ENCODE measurements at regions not wholly inside any gene's neighbourhood (a gene's known extent, or its start where the extent isn't known, plus 50 kb on each side); places are given as distances from the start of the nearest gene placed in this dataset.

DNA sequence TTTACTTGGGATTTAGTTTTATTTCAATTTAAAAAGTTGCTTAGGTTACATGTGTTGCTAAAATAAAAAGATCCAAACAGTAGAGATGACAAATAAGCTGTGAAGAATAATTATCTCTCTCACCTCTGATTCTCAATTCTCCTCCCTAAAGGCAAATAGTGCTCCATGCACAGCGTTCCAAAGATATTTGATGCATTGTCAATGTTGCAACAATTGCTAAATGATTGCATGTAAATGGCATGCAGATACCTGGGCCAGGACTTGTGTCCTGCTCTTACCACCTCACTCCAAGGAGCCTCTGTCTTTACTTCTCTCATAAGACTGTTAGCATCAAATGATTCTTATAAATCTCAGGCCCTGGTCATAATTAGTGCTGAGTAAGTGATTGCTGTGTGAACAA lies 217.7 kb downstream of the SEC23IP start:
- no peak for FAIRE-seq
- H2AFZ ChIP-seq (ENCODE audit: low read depth, low read length), result no peak overlapping the region
- no TSS peak for BruUV-seq (replicated peaks)
- H3K36me3 ChIP-seq (ENCODE audit: control insufficient read depth, insufficient read depth, low read length), result no peaks in the 10 kb centered on the region
- ChIA-PET POLR2A (no interaction called here), CTCF (ENCODE audit: low intra/inter-chr PET ratio) (no interaction called here)
- H3K4me1 ChIP-seq (replicated peaks in 1 of 2; ENCODE audit: control insufficient read depth in 2 of 2, insufficient read depth in 2 of 2, low read length in 2 of 2), result no peaks in the 10 kb centered on the region
- WGBS (ENCODE audit: insufficient coverage, low coverage, missing lambda C conversion rate), result 0% methylated on average over 1 of the region's 1 CpG
- no peaks in the 10 kb centered on the region for H3K9me1 ChIP-seq (ENCODE audit: control insufficient read depth, insufficient read depth, low read length)
- in situ Hi-C loops (cut with MboI), result no loop called here
- H3K27me3 ChIP-seq (ENCODE audit: control insufficient read depth in 2 of 2, insufficient read depth in 2 of 2, low read length in 2 of 2), result no peaks in the 10 kb centered on the region
- H3K27ac ChIP-seq (ENCODE audit: extremely low read depth, low read depth, low read length), result no peak overlapping the region
- no peaks in the 10 kb centered on the region for H3K9me3 ChIP-seq (replicated peaks; ENCODE audit: control insufficient read depth, insufficient read depth, low read depth, low read length)
- TF ChIP-seq CBFB (CRISPR knock-in tag; IDR thresholded peaks at IDR 0.05), result no peak
- TF ChIP-seq ZNF280A (IDR thresholded peaks at IDR 0.05; ENCODE audit: low read depth, partially characterized antibody), result no peak
- TF ChIP-seq, protein P1, sequence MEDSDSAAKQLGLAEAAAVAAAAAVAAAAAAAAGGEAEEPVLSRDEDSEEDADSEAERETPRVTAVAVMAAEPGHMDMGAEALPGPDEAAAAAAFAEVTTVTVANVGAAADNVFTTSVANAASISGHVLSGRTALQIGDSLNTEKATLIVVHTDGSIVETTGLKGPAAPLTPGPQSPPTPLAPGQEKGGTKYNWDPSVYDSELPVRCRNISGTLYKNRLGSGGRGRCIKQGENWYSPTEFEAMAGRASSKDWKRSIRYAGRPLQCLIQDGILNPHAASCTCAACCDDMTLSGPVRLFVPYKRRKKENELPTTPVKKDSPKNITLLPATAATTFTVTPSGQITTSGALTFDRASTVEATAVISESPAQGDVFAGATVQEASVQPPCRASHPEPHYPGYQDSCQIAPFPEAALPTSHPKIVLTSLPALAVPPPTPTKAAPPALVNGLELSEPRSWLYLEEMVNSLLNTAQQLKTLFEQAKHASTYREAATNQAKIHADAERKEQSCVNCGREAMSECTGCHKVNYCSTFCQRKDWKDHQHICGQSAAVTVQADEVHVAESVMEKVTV (CRISPR knock-in tag; IDR thresholded peaks at IDR 0.05), result no peak
- no peak for TF ChIP-seq TCF7L2 (IDR thresholded peaks at IDR 0.05; ENCODE audit: low read depth, low read length)
- TF ChIP-seq SIRT6 (IDR thresholded peaks at IDR 0.05; ENCODE audit: low read depth, low read length), result no peak
- no peak for TF ChIP-seq TEAD2 (tag; IDR thresholded peaks at IDR 0.05)
- no peak for TF ChIP-seq NELFE (IDR thresholded peaks at IDR 0.05; ENCODE audit: insufficient read depth, insufficient read length)
- no peak for DNase-seq (ENCODE audit: extremely low read depth in 1 of 4, low spot score in 3 of 4)
- ATAC-seq, result no peak
- H3K79me2 ChIP-seq (ENCODE audit: control insufficient read depth, insufficient read depth, low read length), result no peaks in the 10 kb centered on the region
- no peak overlapping the region for H3K9ac ChIP-seq (ENCODE audit: insufficient read depth in 1 of 2, low read depth in 2 of 2, low read length in 2 of 2)
- H3K4me3 ChIP-seq, result no peak overlapping the region
- no peaks in the 10 kb centered on the region for H4K20me1 ChIP-seq (replicated peaks; ENCODE audit: control insufficient read depth, insufficient read depth, low read length)
- H3K4me2 ChIP-seq (ENCODE audit: insufficient read depth, low read length), result no peak overlapping the region
- intact Hi-C loops (cut with micrococcal nuclease), result no loop called here
